ENCODE measurements at regions not wholly inside any gene's neighbourhood (a gene's known extent, or its start where the extent isn't known, plus 50 kb on each side); places are given as distances from the start of the nearest gene placed in this dataset.

- no peak for TF ChIP-seq CTCF (IDR thresholded peaks at IDR 0.05)
These were observed 172.3 kb upstream of the TRPC5 start for GRCh38 chrX:112254896-112255295.

GRCh38 chrX:112247714-112248113, 165.1 kb upstream of the TRPC5 start:
- TF ChIP-seq CTCF (IDR thresholded peaks at IDR 0.05), result no peak

DNA sequence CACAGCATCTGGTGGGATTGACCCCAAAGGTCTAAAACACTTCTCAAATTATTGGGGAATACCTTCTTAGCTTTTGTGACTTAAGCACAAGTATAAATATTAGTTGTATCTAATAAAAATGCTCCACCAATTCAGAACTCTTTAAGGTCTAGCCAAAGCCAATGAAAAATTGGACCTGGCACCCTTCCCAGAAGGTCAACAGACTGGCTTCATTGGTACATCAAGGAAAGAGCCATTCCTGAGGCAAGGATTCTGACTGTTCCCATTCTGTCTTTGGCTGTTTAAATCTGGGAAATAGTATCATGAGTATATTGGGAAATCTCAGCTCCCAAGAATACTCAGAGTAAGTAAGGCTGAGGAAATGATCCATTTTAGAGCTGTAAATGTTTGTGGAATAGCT, 153.0 kb upstream of the TRPC5 start:
- no peak for TF ChIP-seq CTCF (IDR thresholded peaks at IDR 0.05)

DNA sequence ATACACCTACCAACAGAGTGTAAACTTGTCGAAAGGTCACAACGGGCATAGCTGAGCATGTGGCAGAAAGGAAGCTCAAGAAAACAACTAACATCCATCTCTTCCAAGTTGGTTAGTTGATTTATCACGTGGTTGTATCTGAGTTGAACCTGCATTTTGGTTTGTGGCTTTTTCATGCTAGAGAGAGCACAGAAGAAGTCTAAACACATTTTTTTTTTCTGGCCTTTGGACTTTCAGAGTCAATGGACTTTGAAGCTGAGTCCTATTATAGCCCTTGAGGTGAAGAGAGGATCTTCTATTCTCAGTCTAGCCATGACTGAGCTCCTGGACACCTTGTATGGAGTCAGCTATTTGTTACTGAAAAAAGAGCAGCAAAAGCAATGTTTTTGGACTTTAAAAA, 150.6 kb upstream of the TRPC5 start:
- no peak for TF ChIP-seq CTCF (IDR thresholded peaks at IDR 0.05)

DNA sequence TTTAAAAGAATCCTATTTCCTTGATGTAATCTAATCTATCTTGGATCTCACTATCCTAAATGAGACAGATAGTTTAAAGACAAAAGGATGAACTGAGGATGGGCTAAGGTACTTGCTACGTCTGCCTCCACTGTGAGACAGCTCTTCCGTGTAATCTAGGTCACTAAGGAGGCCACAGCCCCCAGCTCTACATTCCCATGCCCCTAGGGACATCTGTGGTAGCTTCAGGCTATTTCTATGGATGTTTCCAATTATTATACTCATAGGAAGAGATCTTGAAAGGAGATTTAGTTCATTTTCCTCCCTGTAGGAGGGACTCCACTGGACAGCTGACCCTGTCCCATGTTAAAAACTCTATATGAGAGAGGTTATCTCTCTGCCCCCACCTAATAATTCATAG, 140.8 kb upstream of the TRPC5 start:
- TF ChIP-seq CTCF (IDR thresholded peaks at IDR 0.05), result no peak

GRCh38 chrX:112218388-112218787, 135.8 kb upstream of the TRPC5 start:
- no peak; the same call in 1 of the 2 replicates for TF ChIP-seq CTCF (IDR thresholded peaks at IDR 0.05)

DNA sequence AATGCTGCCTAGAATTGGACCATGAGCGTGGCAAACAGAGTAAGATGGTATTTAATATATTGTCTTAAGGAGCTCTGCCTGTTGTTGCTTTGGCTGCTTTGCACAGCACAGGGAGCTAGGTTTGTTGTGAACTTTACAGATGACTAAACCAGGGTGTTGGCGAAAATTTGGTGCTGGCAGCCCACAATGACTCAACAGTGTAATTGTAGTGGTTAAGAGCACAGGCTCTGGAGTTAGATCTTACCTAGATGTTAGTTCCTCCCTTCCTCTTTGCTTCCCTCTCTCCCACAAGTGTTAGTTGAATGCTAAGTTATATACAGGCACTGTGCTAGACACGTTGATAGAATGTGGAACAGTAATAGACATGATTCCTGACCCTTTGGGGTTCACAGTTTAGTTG, 128.9 kb upstream of the TRPC5 start:
- no peak for TF ChIP-seq CTCF (IDR thresholded peaks at IDR 0.05)

- no peak for TF ChIP-seq CTCF (IDR thresholded peaks at IDR 0.05)
These were observed 115.3 kb upstream of the TRPC5 start for GRCh38 chrX:112197840-112198239.

Measured in LNCAP (cell line).